Endodermal cell (in vitro differentiated cells): ENCODE measurements at regions not wholly inside any gene's neighbourhood (a gene's known extent, or its start where the extent isn't known, plus 50 kb on each side); places are given as distances from the start of the nearest gene placed in this dataset.

Experiments
- DNase-seq: peaks from one replicate; pipeline ENCODE4 v3.0.0-alpha.2; 2017
- H3K27ac ChIP-seq: 2 replicates; pipeline ENCODE4 v1.5.1; 2013; ENCODE audit warnings: mild to moderate bottlenecking, low read depth, low read length, moderate library complexity
- H3K27me3 ChIP-seq: 2 replicates; pipeline ENCODE4 v1.6.1; 2013; ENCODE audit warnings: mild to moderate bottlenecking, low read length, moderate library complexity; ENCODE audit not compliant: insufficient read depth, control insufficient read depth, poor library complexity, severe bottlenecking
- H3K36me3 ChIP-seq: 2 replicates; pipeline ENCODE4 v1.7.0; 2013; ENCODE audit warnings: mild to moderate bottlenecking, low read length, moderate library complexity; ENCODE audit not compliant: control insufficient read depth, insufficient read depth
- H3K4me1 ChIP-seq: one replicate; pipeline ENCODE4 v1.7.0; 2013; ENCODE audit warnings: low read length; ENCODE audit not compliant: control insufficient read depth, insufficient read depth
- H3K4me3 ChIP-seq: 2 replicates; pipeline ENCODE4 v1.5.1; 2013; ENCODE audit warnings: mild to moderate bottlenecking, low read length, moderate library complexity
- H3K9ac ChIP-seq: 2 replicates; pipeline ENCODE4 v1.6.1; 2013; ENCODE audit warnings: mild to moderate bottlenecking, low read length, moderate library complexity; ENCODE audit not compliant: poor library complexity, severe bottlenecking; ENCODE audit errors: extremely low read depth
- H3K9me3 ChIP-seq: 2 replicates; pipeline ENCODE4 v1.6.1; 2013; ENCODE audit warnings: mild to moderate bottlenecking, low read length, moderate library complexity; ENCODE audit not compliant: control insufficient read depth
- H3K27ac Mint-ChIP-seq: 2 replicates; pipeline ENCODE4 v1.8.0; 2020; ENCODE audit warnings: mixed read lengths
- H3K27me3 Mint-ChIP-seq: 2 replicates; pipeline ENCODE4 v1.8.0; 2021; ENCODE audit warnings: mild to moderate bottlenecking, mixed read lengths; ENCODE audit not compliant: insufficient read depth
- H3K36me3 Mint-ChIP-seq: 2 replicates; pipeline ENCODE4 v1.8.0; 2020; ENCODE audit warnings: low read depth, mixed read lengths
- H3K4me1 Mint-ChIP-seq: 2 replicates; pipeline ENCODE4 v1.8.0; 2020; ENCODE audit warnings: mixed read lengths
- H3K4me3 Mint-ChIP-seq: 2 replicates; pipeline ENCODE4 v1.8.0; 2020; ENCODE audit warnings: mild to moderate bottlenecking, moderate library complexity, mixed read lengths
- H3K9me3 Mint-ChIP-seq: 2 replicates; pipeline ENCODE4 v1.8.0; 2020; ENCODE audit warnings: mild to moderate bottlenecking, mixed read lengths
- WGBS, 2 experiments: methylation state at CpG; one replicate each; pipeline versions ENCODE4 v1.1.5 to v1.1.7; 2013; ENCODE audit warnings: missing lambda C conversion rate in 2 of 2, mixed read lengths in 1 of 2; ENCODE audit not compliant: insufficient coverage in 1 of 2, insufficient read length in 1 of 2; 5-methylcytosine and 5-hydroxymethylcytosine counted together
- TF ChIP-seq, protein P1 (sequence below): fragments of 200-600 bp; sonication (generic); conservative IDR thresholded peaks from 2 replicates; pipeline ENCODE4 v1.5.0; 2021; ENCODE audit warnings: antibody characterized with exemption, mild to moderate bottlenecking

GRCh38 chr6:166244353-166245045 is 63.7 kb downstream of the PRR18 start:
- peaks cover 9% of the 10 kb centered on the region for H3K27me3 Mint-ChIP-seq
- no peak overlapping the region for H3K27ac Mint-ChIP-seq
- H3K4me1 Mint-ChIP-seq, result peaks cover 26% of the 10 kb centered on the region
- 89 to 91% methylated on average over 7 to 11 of the region's 11 CpGs for WGBS, 2 experiments
- no peaks in the 10 kb centered on the region for H3K9me3 Mint-ChIP-seq
- Histone ChIP-seq H3K4me3 (no peak overlapping the region), H3K9me3 (no peaks in the 10 kb centered on the region), H3K27me3 (no peaks in the 10 kb centered on the region), H3K27ac (no peak overlapping the region), H3K4me1 (peaks cover 12% of the 10 kb centered on the region), H3K36me3 (no peaks in the 10 kb centered on the region), H3K9ac (no peak overlapping the region)
- H3K4me3 Mint-ChIP-seq, result no peak overlapping the region
- TF ChIP-seq, protein P1, sequence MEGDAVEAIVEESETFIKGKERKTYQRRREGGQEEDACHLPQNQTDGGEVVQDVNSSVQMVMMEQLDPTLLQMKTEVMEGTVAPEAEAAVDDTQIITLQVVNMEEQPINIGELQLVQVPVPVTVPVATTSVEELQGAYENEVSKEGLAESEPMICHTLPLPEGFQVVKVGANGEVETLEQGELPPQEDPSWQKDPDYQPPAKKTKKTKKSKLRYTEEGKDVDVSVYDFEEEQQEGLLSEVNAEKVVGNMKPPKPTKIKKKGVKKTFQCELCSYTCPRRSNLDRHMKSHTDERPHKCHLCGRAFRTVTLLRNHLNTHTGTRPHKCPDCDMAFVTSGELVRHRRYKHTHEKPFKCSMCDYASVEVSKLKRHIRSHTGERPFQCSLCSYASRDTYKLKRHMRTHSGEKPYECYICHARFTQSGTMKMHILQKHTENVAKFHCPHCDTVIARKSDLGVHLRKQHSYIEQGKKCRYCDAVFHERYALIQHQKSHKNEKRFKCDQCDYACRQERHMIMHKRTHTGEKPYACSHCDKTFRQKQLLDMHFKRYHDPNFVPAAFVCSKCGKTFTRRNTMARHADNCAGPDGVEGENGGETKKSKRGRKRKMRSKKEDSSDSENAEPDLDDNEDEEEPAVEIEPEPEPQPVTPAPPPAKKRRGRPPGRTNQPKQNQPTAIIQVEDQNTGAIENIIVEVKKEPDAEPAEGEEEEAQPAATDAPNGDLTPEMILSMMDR, result no peak
- DNase-seq, result no peak
- no peaks in the 10 kb centered on the region for H3K36me3 Mint-ChIP-seq

GRCh38 chr6:166242888-166243287 is 65.3 kb downstream of the PRR18 start:
- H3K4me1 Mint-ChIP-seq, result peaks cover 36% of the 10 kb centered on the region
- H3K4me3 ChIP-seq, result no peak overlapping the region
- WGBS, 2 experiments, result 90 to 96% methylated on average over 2 to 4 of the region's 4 CpGs
- H3K9me3 ChIP-seq, result no peaks in the 10 kb centered on the region
- TF ChIP-seq, protein P1, result no peak
- H3K36me3 Mint-ChIP-seq, result no peaks in the 10 kb centered on the region
- no peak overlapping the region for H3K9ac ChIP-seq
- H3K27ac Mint-ChIP-seq, result no peak overlapping the region
- no peak overlapping the region for H3K27ac ChIP-seq
- H3K36me3 ChIP-seq, result no peaks in the 10 kb centered on the region
- peaks cover 12% of the 10 kb centered on the region for H3K4me1 ChIP-seq
- H3K27me3 Mint-ChIP-seq, result peaks cover 9% of the 10 kb centered on the region
- H3K27me3 ChIP-seq, result no peaks in the 10 kb centered on the region
- H3K9me3 Mint-ChIP-seq, result no peaks in the 10 kb centered on the region
- no peak overlapping the region for H3K4me3 Mint-ChIP-seq
- no peak for DNase-seq

DNA sequence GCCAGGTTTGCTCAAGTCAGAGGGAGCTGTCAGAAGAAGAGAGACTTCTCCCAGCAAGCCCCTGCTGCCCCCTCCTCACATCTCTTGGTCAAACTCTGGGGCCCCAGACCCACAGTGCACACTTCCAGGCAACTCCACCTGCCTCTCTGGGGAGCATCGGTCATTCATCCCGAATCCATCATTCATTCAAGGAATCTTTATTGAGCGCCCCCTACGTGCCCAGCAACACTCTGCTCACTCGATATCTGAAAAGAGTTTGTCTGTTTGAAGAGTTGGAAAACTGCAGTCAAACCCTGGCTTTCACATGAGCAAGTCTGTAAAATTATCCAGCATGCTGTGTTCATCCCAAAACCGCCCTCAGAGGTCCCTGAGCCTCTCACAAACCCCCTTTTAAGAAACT is 66.2 kb downstream of the PRR18 start:
- Mint-ChIP-seq H3K4me3 (no peak overlapping the region), H3K4me1 (peaks cover 38% of the 10 kb centered on the region)
- H3K9ac ChIP-seq, result no peak overlapping the region

More for the DNA sequence above, 66.2 kb downstream of the PRR18 start:
- 91 to 99% methylated on average over 5 to 6 of the region's 6 CpGs for WGBS, 2 experiments
- Mint-ChIP-seq H3K36me3 (no peaks in the 10 kb centered on the region), H3K9me3 (no peaks in the 10 kb centered on the region), H3K27ac (no peak overlapping the region), H3K27me3 (peaks cover 9% of the 10 kb centered on the region)
- peaks cover 12% of the 10 kb centered on the region for H3K4me1 ChIP-seq
- H3K9me3 ChIP-seq, result no peaks in the 10 kb centered on the region
- no peaks in the 10 kb centered on the region for H3K27me3 ChIP-seq
- no peaks in the 10 kb centered on the region for H3K36me3 ChIP-seq
- TF ChIP-seq, protein P1, result peak; percentile 49
- no peak overlapping the region for H3K4me3 ChIP-seq
- no peak for DNase-seq
- no peak overlapping the region for H3K27ac ChIP-seq
